Stimulated activated CD8-positive, alpha-beta memory T cell treated with anti-CD3 and anti-CD28 coated beads, Interleukin-4, amount 100 ng/mL, for 48 hours (primary cell): ENCODE measurements at regions not wholly inside any gene's neighbourhood (a gene's known extent, or its start where the extent isn't known, plus 50 kb on each side); places are given as distances from the start of the nearest gene placed in this dataset.

Experiments
- DNase-seq: peaks from one replicate; pipeline ENCODE4 v3.0.0-alpha.2; 2020

- DNase-seq = no peak
Observed at GRCh38 chr3:174408310-174408709, 450.8 kb upstream of the NAALADL2 start.

- no peak for DNase-seq
Observed at GRCh38 chr3:174409086-174409743, 449.9 kb upstream of the NAALADL2 start.

GRCh38 chr3:174413062-174413912, 445.8 kb upstream of the NAALADL2 start:
- DNase-seq = no peak

GRCh38 chr3:174414902-174415301, 444.2 kb upstream of the NAALADL2 start:
- no peak for DNase-seq

GRCh38 chr3:174417573-174417972, 441.6 kb upstream of the NAALADL2 start:
- DNase-seq = no peak

- DNase-seq = no peak
Observed at GRCh38 chr3:174419216-174419615, 439.9 kb upstream of the NAALADL2 start.

GRCh38 chr3:174423936-174424335, 435.2 kb upstream of the NAALADL2 start:
- DNase-seq = no peak

GRCh38 chr3:174424656-174425055, 434.5 kb upstream of the NAALADL2 start:
- no peak for DNase-seq

- DNase-seq = no peak
Observed at GRCh38 chr3:174425422-174425821, 433.7 kb upstream of the NAALADL2 start.

GRCh38 chr3:174430986-174431385, 428.1 kb upstream of the NAALADL2 start:
- no peak for DNase-seq

- no peak for DNase-seq
Observed at GRCh38 chr3:174431717-174432116, 427.4 kb upstream of the NAALADL2 start.

GRCh38 chr3:174436367-174436766, 422.8 kb upstream of the NAALADL2 start:
- no peak for DNase-seq

- no peak for DNase-seq
Observed at GRCh38 chr3:174438501-174439145, 420.5 kb upstream of the NAALADL2 start.

GRCh38 chr3:174439331-174440252, 419.5 kb upstream of the NAALADL2 start:
- DNase-seq = no peak

GRCh38 chr3:174440253-174440701, 418.9 kb upstream of the NAALADL2 start:
- no peak for DNase-seq

GRCh38 chr3:174440741-174441587, 418.2 kb upstream of the NAALADL2 start:
- DNase-seq = peak; percentile 68

- DNase-seq = no peak
Observed at GRCh38 chr3:174441588-174442301, 417.4 kb upstream of the NAALADL2 start.

GRCh38 chr3:174442302-174442682, 416.8 kb upstream of the NAALADL2 start:
- no peak for DNase-seq

- no peak for DNase-seq
Observed at GRCh38 chr3:174444391-174444790, 414.7 kb upstream of the NAALADL2 start.

GRCh38 chr3:174457758-174458157, 401.4 kb upstream of the NAALADL2 start:
- no peak for DNase-seq

GRCh38 chr3:174460831-174461230, 398.3 kb upstream of the NAALADL2 start:
- DNase-seq = no peak
